Trophoblast cell (in vitro differentiated cells and primary cell): ENCODE measurements at regions not wholly inside any gene's neighbourhood (a gene's known extent, or its start where the extent isn't known, plus 50 kb on each side); places are given as distances from the start of the nearest gene placed in this dataset.

Source experiments
- DNase-seq, 2 donors: peaks; one replicate each; pipeline ENCODE4 v3.0.0-alpha.2; 2016
- H2AFZ ChIP-seq: 2 replicates; pipeline ENCODE4 v1.6.1; 2013; ENCODE audit warnings: low read length, moderate library complexity, mild to moderate bottlenecking; ENCODE audit not compliant: insufficient read depth, poor library complexity
- H2AK5ac ChIP-seq: 2 replicates; pipeline ENCODE4 v1.6.1; 2013; ENCODE audit warnings: mild to moderate bottlenecking, low read length
- H2BK120ac ChIP-seq: 2 replicates; pipeline ENCODE4 v1.6.1; 2013; ENCODE audit warnings: low read length, mild to moderate bottlenecking, moderate library complexity; ENCODE audit not compliant: insufficient read depth, poor library complexity
- H2BK12ac ChIP-seq: 2 replicates; pipeline ENCODE4 v1.6.1; 2013; ENCODE audit warnings: mild to moderate bottlenecking, low read length, moderate library complexity
- H2BK5ac ChIP-seq: 2 replicates; pipeline ENCODE4 v1.6.1; 2013; ENCODE audit warnings: low read length, low read depth, moderate library complexity, mild to moderate bottlenecking; ENCODE audit not compliant: poor library complexity
- H3K14ac ChIP-seq: 2 replicates; pipeline ENCODE4 v1.6.1; 2013; ENCODE audit warnings: mild to moderate bottlenecking, low read length
- H3K18ac ChIP-seq: 2 replicates; pipeline ENCODE4 v1.6.1; 2013; ENCODE audit warnings: mild to moderate bottlenecking, low read length
- H3K23ac ChIP-seq: 2 replicates; pipeline ENCODE4 v1.6.1; 2013; ENCODE audit warnings: low read length
- H3K27ac ChIP-seq: 2 replicates; pipeline ENCODE4 v1.5.1; 2013; ENCODE audit warnings: low read depth, mild to moderate bottlenecking, inconsistent platforms, low read length, moderate library complexity
- H3K27me3 ChIP-seq: 2 replicates; pipeline ENCODE4 v1.6.1; 2013; ENCODE audit warnings: inconsistent platforms, mild to moderate bottlenecking, low read length, moderate library complexity; ENCODE audit not compliant: insufficient read depth
- H3K36me3 ChIP-seq, 2 experiments: 1 replicate in 1 of 2; 2 replicates in 1 of 2; pipeline ENCODE4 v1.6.1; 2013; ENCODE audit warnings: low read length in 2 of 2, mild to moderate bottlenecking in 2 of 2, moderate library complexity in 1 of 2; ENCODE audit not compliant: insufficient read depth in 2 of 2, control insufficient read depth in 1 of 2
- H3K4ac ChIP-seq: 2 replicates; pipeline ENCODE4 v1.6.1; 2013; ENCODE audit warnings: low read depth, mild to moderate bottlenecking, low read length, moderate library complexity
- H3K4me1 ChIP-seq, 2 experiments: 1 replicate in 1 of 2; 2 replicates in 1 of 2; pipeline ENCODE4 v1.6.1; 2013; ENCODE audit warnings: low read length in 2 of 2, mild to moderate bottlenecking in 2 of 2, moderate library complexity in 1 of 2; ENCODE audit not compliant: insufficient read depth in 2 of 2, control insufficient read depth in 1 of 2
- H3K4me2 ChIP-seq: 2 replicates; pipeline ENCODE4 v1.6.1; 2013; ENCODE audit warnings: inconsistent platforms, mild to moderate bottlenecking, low read length, moderate library complexity
- H3K4me3 ChIP-seq: 2 replicates; pipeline ENCODE4 v1.5.1; 2013; ENCODE audit warnings: mild to moderate bottlenecking, low read depth, low read length, inconsistent platforms
- H3K79me1 ChIP-seq: one replicate; pipeline ENCODE4 v1.6.1; 2013; ENCODE audit warnings: low read length
- H3K79me2 ChIP-seq: 2 replicates; pipeline ENCODE4 v1.6.1; 2013; ENCODE audit warnings: low read length, mild to moderate bottlenecking; ENCODE audit not compliant: control insufficient read depth, insufficient read depth, poor library complexity
- H3K9ac ChIP-seq: 2 replicates; pipeline ENCODE4 v1.6.1; 2013; ENCODE audit warnings: mild to moderate bottlenecking, low read length
- H3K9me3 ChIP-seq: 2 replicates; pipeline ENCODE4 v1.6.1; 2013; ENCODE audit warnings: low read depth, mild to moderate bottlenecking, control low read depth, inconsistent platforms, low read length; ENCODE audit not compliant: insufficient read depth
- H4K12ac ChIP-seq: 2 replicates; pipeline ENCODE4 v1.6.1; 2013; ENCODE audit warnings: low read depth, mild to moderate bottlenecking, low read length, moderate library complexity
- H4K8ac ChIP-seq: 2 replicates; pipeline ENCODE4 v1.6.1; 2013; ENCODE audit warnings: low read depth, mild to moderate bottlenecking, low read length, moderate library complexity
- H4K91ac ChIP-seq: one replicate; pipeline ENCODE4 v1.6.1; 2013; ENCODE audit warnings: low read depth, mild to moderate bottlenecking, low read length, moderate library complexity
- WGBS: extraction: QIAGEN DNeasy Blood & Tissue Kit; methylation state at CpG from one replicate; pipeline ENCODE4 v1.1.7; 2013; ENCODE audit warnings: missing lambda C conversion rate; ENCODE audit not compliant: insufficient read length, insufficient coverage; ENCODE audit errors: extremely low coverage; 5-methylcytosine and 5-hydroxymethylcytosine counted together

- Histone ChIP-seq H2AK5ac (no peak overlapping the region), H3K14ac (no peak overlapping the region), H3K4me2 (no peak overlapping the region), H3K79me1 (no peaks in the 10 kb centered on the region), H2BK5ac (no peak overlapping the region), H3K18ac (no peak overlapping the region), H2BK12ac (no peak overlapping the region), H3K4me3 (no peak overlapping the region), H3K79me2 (no peaks in the 10 kb centered on the region), H2BK120ac (no peak overlapping the region), H4K91ac (no peak overlapping the region), H3K27me3 (no peaks in the 10 kb centered on the region), H3K23ac (no peak overlapping the region), H3K36me3 (no peaks in the 10 kb centered on the region), H3K4me1 (peaks cover 5% of the 10 kb centered on the region in 2 experiments), H3K9me3 (no peaks in the 10 kb centered on the region), H3K27ac (no peak overlapping the region), H3K9ac (no peak overlapping the region), H4K12ac (no peak overlapping the region), H4K8ac (no peak overlapping the region), H2AFZ (no peak overlapping the region), H3K4ac (no peak overlapping the region)
- DNase-seq = no peak
- WGBS = no CpG with 5 or more reads among the region's 3 CpGs
These were observed 251.1 kb downstream of the DAD1 start for GRCh38 chr14:22337938-22338337.

GRCh38 chr14:22337521-22337920 is 251.5 kb downstream of the DAD1 start:
- Histone ChIP-seq H3K36me3 (no peaks in the 10 kb centered on the region), H4K91ac (no peak overlapping the region), H2BK120ac (no peak overlapping the region), H3K4ac (no peak overlapping the region), H2BK12ac (no peak overlapping the region), H3K18ac (no peak overlapping the region), H4K12ac (no peak overlapping the region), H3K4me1 (peaks cover 5% of the 10 kb centered on the region in 2 experiments), H3K79me2 (no peaks in the 10 kb centered on the region), H3K27ac (no peak overlapping the region), H3K27me3 (no peaks in the 10 kb centered on the region), H3K4me3 (no peak overlapping the region), H3K14ac (no peak overlapping the region), H3K9ac (no peak overlapping the region), H2AK5ac (no peak overlapping the region), H2BK5ac (no peak overlapping the region), H3K9me3 (no peaks in the 10 kb centered on the region), H3K4me2 (no peak overlapping the region), H2AFZ (no peak overlapping the region), H3K23ac (no peak overlapping the region), H4K8ac (no peak overlapping the region), H3K79me1 (no peaks in the 10 kb centered on the region)
- no peak for DNase-seq
- no CpG with 5 or more reads among the region's 1 CpG for WGBS

- H3K14ac ChIP-seq = no peak overlapping the region
- H3K23ac ChIP-seq = no peak overlapping the region
- WGBS = no CpG with 5 or more reads among the region's 6 CpGs
- H3K36me3 ChIP-seq = no peaks in the 10 kb centered on the region
- no peak overlapping the region for H4K12ac ChIP-seq
- no peak for DNase-seq
- no peaks in the 10 kb centered on the region for H3K9me3 ChIP-seq
- no peak overlapping the region for H3K9ac ChIP-seq
- no peak overlapping the region for H2BK120ac ChIP-seq
- H3K4me3 ChIP-seq = no peak overlapping the region
- no peak overlapping the region for H3K27ac ChIP-seq
- no peak overlapping the region for H2AK5ac ChIP-seq
- no peak overlapping the region for H2BK5ac ChIP-seq
- H4K91ac ChIP-seq = no peak overlapping the region
- H3K4me2 ChIP-seq = no peak overlapping the region
- H3K4me1 ChIP-seq = peaks cover 5 to 8% of the 10 kb centered on the region in 2 experiments
- no peak overlapping the region for H4K8ac ChIP-seq
- no peak overlapping the region for H2AFZ ChIP-seq
- H3K4ac ChIP-seq = no peak overlapping the region
- H3K79me2 ChIP-seq = no peaks in the 10 kb centered on the region
- no peak overlapping the region for H3K18ac ChIP-seq
- no peak overlapping the region for H2BK12ac ChIP-seq
- H3K79me1 ChIP-seq = no peaks in the 10 kb centered on the region
- H3K27me3 ChIP-seq = no peaks in the 10 kb centered on the region
These were observed 253.0 kb downstream of the DAD1 start for GRCh38 chr14:22336031-22336430.

GRCh38 chr14:22334627-22335026 is 254.4 kb downstream of the DAD1 start:
- Histone ChIP-seq H4K8ac (no peak overlapping the region), H4K12ac (no peak overlapping the region), H3K18ac (no peak overlapping the region), H2AK5ac (no peak overlapping the region), H3K27ac (no peak overlapping the region), H2AFZ (no peak overlapping the region), H3K4ac (no peak overlapping the region), H3K79me2 (no peaks in the 10 kb centered on the region), H3K4me1 (peaks cover 5 to 8% of the 10 kb centered on the region in 2 experiments), H3K9ac (no peak overlapping the region), H3K27me3 (no peaks in the 10 kb centered on the region), H3K9me3 (peaks cover 1% of the 10 kb centered on the region), H3K79me1 (no peaks in the 10 kb centered on the region), H2BK5ac (no peak overlapping the region), H3K23ac (no peak overlapping the region), H3K14ac (no peak overlapping the region), H3K4me3 (no peak overlapping the region), H4K91ac (no peak overlapping the region), H2BK120ac (no peak overlapping the region), H3K36me3 (no peaks in the 10 kb centered on the region), H3K4me2 (no peak overlapping the region), H2BK12ac (peak overlapping the region; percentile 7)
- no peak for DNase-seq
- WGBS = no CpG with 5 or more reads among the region's 4 CpGs
